Caco-2 (cell line): ENCODE measurements at regions not wholly inside any gene's neighbourhood (a gene's known extent, or its start where the extent isn't known, plus 50 kb on each side); places are given as distances from the start of the nearest gene placed in this dataset.

Experiments
- BruUV-seq: library from RNA; stranded (reverse); fragments of 400-500 nt; replicated peaks from 2 replicates; lab custom pipeline; 2021; lab: Mats Ljungman, UMichigan
- CTCF ChIA-PET: fragments of 300-600 bp; sonication (Branson Sonifier 250); formaldehyde crosslinking; loops from one replicate; lab custom pipeline; 2022; ENCODE audit warnings: antibody characterized with exemption; lab: Charles Lee
- POLR2A ChIA-PET: fragments of 300-600 bp; sonication (Branson Sonifier 250); formaldehyde crosslinking; loops from one replicate; lab custom pipeline; 2022; ENCODE audit warnings: antibody characterized with exemption; lab: Charles Lee
- DNase-seq, 2 experiments: peaks; one replicate each; pipeline versions ENCODE4 v3.0.0 to v3.0.0-alpha.2; 2020 to 2022
- H3K27me3 ChIP-seq: replicated peaks from 2 replicates; pipeline ENCODE4 v1.6.0; 2011; ENCODE audit warnings: low read length; ENCODE audit not compliant: control insufficient read depth, insufficient read depth
- H3K36me3 ChIP-seq: 2 replicates; pipeline ENCODE4 v1.5.1; 2011; ENCODE audit warnings: low read length; ENCODE audit not compliant: control insufficient read depth, insufficient read depth
- H3K4me1 ChIP-seq: fragments of 250-450 bp; sonication (Bioruptor Pico); 2 replicates; pipeline ENCODE4 v1.5.1; 2020; ENCODE audit warnings: mild to moderate bottlenecking
- H3K4me3 ChIP-seq: 2 replicates; pipeline ENCODE4 v1.5.1; 2011; ENCODE audit warnings: low read depth, mild to moderate bottlenecking, control low read depth, low read length
- H3K9me3 ChIP-seq: fragments of 250-450 bp; sonication (Bioruptor Pico); 2 replicates; pipeline ENCODE4 v1.5.1; 2020; ENCODE audit warnings: mild to moderate bottlenecking, moderate library complexity
- H3K27ac Mint-ChIP-seq: one replicate; pipeline ENCODE4 v1.8.0; 2022; ENCODE audit warnings: mixed read lengths; ENCODE audit not compliant: unreplicated experiment
- H3K27me3 Mint-ChIP-seq: one replicate; pipeline ENCODE4 v1.8.0; 2022; ENCODE audit warnings: mixed read lengths; ENCODE audit not compliant: insufficient read depth, unreplicated experiment
- H3K36me3 Mint-ChIP-seq: one replicate; pipeline ENCODE4 v1.8.0; 2022; ENCODE audit warnings: mild to moderate bottlenecking, mixed read lengths; ENCODE audit not compliant: insufficient read depth, unreplicated experiment
- H3K4me1 Mint-ChIP-seq: one replicate; pipeline ENCODE4 v1.8.0; 2022; ENCODE audit warnings: low read depth, mixed read lengths; ENCODE audit not compliant: unreplicated experiment
- H3K4me3 Mint-ChIP-seq: one replicate; pipeline ENCODE4 v1.8.0; 2022; ENCODE audit warnings: mild to moderate bottlenecking, moderate library complexity, mixed read lengths; ENCODE audit not compliant: unreplicated experiment
- H3K9me3 Mint-ChIP-seq: one replicate; pipeline ENCODE4 v1.8.0; 2022; ENCODE audit warnings: mixed read lengths; ENCODE audit not compliant: unreplicated experiment
- CTCF ChIP-seq, 2 experiments: fragments of 200-600 bp in 1 of 2; IDR thresholded peaks; 1 replicate in 1 of 2; 2 replicates in 1 of 2; pipeline versions ENCODE4 v1.5.1 to v1.8.0; 2011 to 2022; ENCODE audit warnings: antibody characterized with exemption in 1 of 2, control low read depth in 1 of 2, inconsistent platforms in 1 of 2, low read depth in 1 of 2, low read length in 1 of 2, mild to moderate bottlenecking in 1 of 2, moderate library complexity in 1 of 2; ENCODE audit not compliant: insufficient read depth in 1 of 2, severe bottlenecking in 1 of 2, unreplicated experiment in 1 of 2
- intact Hi-C: fragments of 100-400 bp; cut with micrococcal nuclease; formaldehyde crosslinking; loops from one replicate; pipeline ENCODE4 v1.10.0; 2022; ENCODE audit not compliant: unreplicated experiment

GRCh38 chr18:55018602-55019001, 59.3 kb upstream of the CCDC68 start:
- no peak overlapping the region for H3K27ac Mint-ChIP-seq
- Histone ChIP-seq H3K27me3 (no peaks in the 10 kb centered on the region), H3K4me1 (peaks cover 3% of the 10 kb centered on the region; the same call in 1 of the 2 replicates), H3K4me3 (no peak overlapping the region), H3K9me3 (no peaks in the 10 kb centered on the region), H3K36me3 (no peaks in the 10 kb centered on the region)
- H3K4me3 Mint-ChIP-seq = no peak overlapping the region
- no peaks in the 10 kb centered on the region for H3K27me3 Mint-ChIP-seq
- DNase-seq = no peak
- BruUV-seq = no TSS peak
- H3K9me3 Mint-ChIP-seq = no peaks in the 10 kb centered on the region
- ChIA-PET CTCF (no interaction called here), POLR2A (no interaction called here)
- H3K4me1 Mint-ChIP-seq = no peaks in the 10 kb centered on the region
- TF ChIP-seq CTCF (IDR thresholded peaks at IDR 0.05; ENCODE audit: insufficient read depth in 1 of 2, low read depth in 1 of 2, low read length in 1 of 2, severe bottlenecking in 1 of 2, unreplicated experiment in 1 of 2) = no peak
- no peaks in the 10 kb centered on the region for H3K36me3 Mint-ChIP-seq
- intact Hi-C loops = loop anchor here (10.0 kb wide), 1 partner anchor 476 kb away; no protein-coding TSS in a partner anchor

- H3K4me1 Mint-ChIP-seq = no peaks in the 10 kb centered on the region
- POLR2A ChIA-PET = no interaction called here
These were observed 54.8 kb upstream of the CCDC68 start for GRCh38 chr18:55014095-55014494.

GRCh38 chr18:55013685-55014084, 54.4 kb upstream of the CCDC68 start:
- no TSS peak for BruUV-seq
- Mint-ChIP-seq H3K4me1 (no peaks in the 10 kb centered on the region), H3K9me3 (peaks cover 10% of the 10 kb centered on the region), H3K4me3 (no peak overlapping the region), H3K27me3 (no peaks in the 10 kb centered on the region), H3K27ac (peak overlapping the region; percentile 50), H3K36me3 (no peaks in the 10 kb centered on the region)
- ChIA-PET CTCF (no interaction called here), POLR2A (no interaction called here)
- H3K27me3 ChIP-seq = no peaks in the 10 kb centered on the region
- no peak overlapping the region for H3K4me3 ChIP-seq
- TF ChIP-seq CTCF (IDR thresholded peaks at IDR 0.05; ENCODE audit: insufficient read depth in 1 of 2, low read depth in 1 of 2, low read length in 1 of 2, severe bottlenecking in 1 of 2, unreplicated experiment in 1 of 2) = no peak
- no peaks in the 10 kb centered on the region for H3K9me3 ChIP-seq
- no peak for DNase-seq
- intact Hi-C loops = loop anchor here (10.0 kb wide), 1 partner anchor 481 kb away; no protein-coding TSS in a partner anchor
- no peaks in the 10 kb centered on the region for H3K36me3 ChIP-seq
- H3K4me1 ChIP-seq = peaks cover 3% of the 10 kb centered on the region; the same call in 1 of the 2 replicates

More at GRCh38 chr18:55014095-55014494, 54.8 kb upstream of the CCDC68 start:
- Mint-ChIP-seq H3K36me3 (no peaks in the 10 kb centered on the region), H3K27ac (peak overlapping the region; percentile 50), H3K4me3 (no peak overlapping the region), H3K9me3 (peaks cover 10% of the 10 kb centered on the region), H3K27me3 (no peaks in the 10 kb centered on the region)
- TF ChIP-seq CTCF (IDR thresholded peaks at IDR 0.05; ENCODE audit: insufficient read depth in 1 of 2, low read depth in 1 of 2, low read length in 1 of 2, severe bottlenecking in 1 of 2, unreplicated experiment in 1 of 2) = no peak
- Histone ChIP-seq H3K4me1 (peaks cover 3% of the 10 kb centered on the region; the same call in 1 of the 2 replicates), H3K27me3 (no peaks in the 10 kb centered on the region), H3K9me3 (no peaks in the 10 kb centered on the region), H3K4me3 (no peak overlapping the region), H3K36me3 (no peaks in the 10 kb centered on the region)
- intact Hi-C loops = loop anchor here (10.0 kb wide), 1 partner anchor 481 kb away; no protein-coding TSS in a partner anchor
- BruUV-seq = no TSS peak
- CTCF ChIA-PET = no interaction called here
- no peak for DNase-seq
